ENCODE measurements at regions not wholly inside any gene's neighbourhood (a gene's known extent, or its start where the extent isn't known, plus 50 kb on each side); places are given as distances from the start of the nearest gene placed in this dataset.

DNA sequence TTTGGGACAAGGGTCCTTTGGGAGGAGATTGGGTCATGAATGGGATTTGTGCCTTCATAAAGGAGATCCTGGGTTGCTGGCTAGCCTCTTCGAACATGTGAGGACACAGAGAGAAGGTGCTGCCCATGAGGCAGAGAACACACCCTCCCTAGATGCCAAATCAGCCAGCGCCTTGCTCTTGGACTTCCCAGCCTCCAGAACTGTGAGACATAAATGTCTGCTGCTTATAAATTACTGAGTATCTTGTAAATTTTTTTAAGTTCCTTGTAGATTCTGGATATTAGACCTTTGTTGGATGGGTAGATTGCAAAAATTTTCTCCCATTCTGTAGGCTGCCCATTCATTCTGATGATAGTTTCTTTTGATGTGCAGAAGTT is 297.5 kb upstream of the FOXQ1 start:
- TF ChIP-seq, protein P1, sequence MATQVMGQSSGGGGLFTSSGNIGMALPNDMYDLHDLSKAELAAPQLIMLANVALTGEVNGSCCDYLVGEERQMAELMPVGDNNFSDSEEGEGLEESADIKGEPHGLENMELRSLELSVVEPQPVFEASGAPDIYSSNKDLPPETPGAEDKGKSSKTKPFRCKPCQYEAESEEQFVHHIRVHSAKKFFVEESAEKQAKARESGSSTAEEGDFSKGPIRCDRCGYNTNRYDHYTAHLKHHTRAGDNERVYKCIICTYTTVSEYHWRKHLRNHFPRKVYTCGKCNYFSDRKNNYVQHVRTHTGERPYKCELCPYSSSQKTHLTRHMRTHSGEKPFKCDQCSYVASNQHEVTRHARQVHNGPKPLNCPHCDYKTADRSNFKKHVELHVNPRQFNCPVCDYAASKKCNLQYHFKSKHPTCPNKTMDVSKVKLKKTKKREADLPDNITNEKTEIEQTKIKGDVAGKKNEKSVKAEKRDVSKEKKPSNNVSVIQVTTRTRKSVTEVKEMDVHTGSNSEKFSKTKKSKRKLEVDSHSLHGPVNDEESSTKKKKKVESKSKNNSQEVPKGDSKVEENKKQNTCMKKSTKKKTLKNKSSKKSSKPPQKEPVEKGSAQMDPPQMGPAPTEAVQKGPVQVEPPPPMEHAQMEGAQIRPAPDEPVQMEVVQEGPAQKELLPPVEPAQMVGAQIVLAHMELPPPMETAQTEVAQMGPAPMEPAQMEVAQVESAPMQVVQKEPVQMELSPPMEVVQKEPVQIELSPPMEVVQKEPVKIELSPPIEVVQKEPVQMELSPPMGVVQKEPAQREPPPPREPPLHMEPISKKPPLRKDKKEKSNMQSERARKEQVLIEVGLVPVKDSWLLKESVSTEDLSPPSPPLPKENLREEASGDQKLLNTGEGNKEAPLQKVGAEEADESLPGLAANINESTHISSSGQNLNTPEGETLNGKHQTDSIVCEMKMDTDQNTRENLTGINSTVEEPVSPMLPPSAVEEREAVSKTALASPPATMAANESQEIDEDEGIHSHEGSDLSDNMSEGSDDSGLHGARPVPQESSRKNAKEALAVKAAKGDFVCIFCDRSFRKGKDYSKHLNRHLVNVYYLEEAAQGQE (IDR thresholded peaks at IDR 0.05; ENCODE audit: insufficient read depth in 1 of 2, low read depth in 2 of 2, low read length in 2 of 2): no peak
- no peak for TF ChIP-seq POLR2AphosphoS5 (IDR thresholded peaks at IDR 0.05; ENCODE audit: low read depth, low read length)
- TF ChIP-seq SIN3A (IDR thresholded peaks at IDR 0.05; ENCODE audit: borderline replicate concordance, insufficient read depth, low read length): no peak

- TF ChIP-seq, protein P1 (IDR thresholded peaks at IDR 0.05; ENCODE audit: insufficient read depth in 1 of 2, low read depth in 2 of 2, low read length in 2 of 2): no peak
- TF ChIP-seq POLR2AphosphoS5 (IDR thresholded peaks at IDR 0.05; ENCODE audit: low read depth, low read length): no peak
- TF ChIP-seq TAF1 (IDR thresholded peaks at IDR 0.05; ENCODE audit: borderline replicate concordance, insufficient read depth, low read length): no peak
- no peak for TF ChIP-seq SIN3A (IDR thresholded peaks at IDR 0.05; ENCODE audit: borderline replicate concordance, insufficient read depth, low read length)
- TF ChIP-seq FOXP2 (optimal IDR thresholded peaks at IDR 0.05; ENCODE audit: borderline replicate concordance, extremely low read depth, extremely low read length, insufficient read depth): no peak
Measured at GRCh38 chr6:1013656-1014430, 298.1 kb upstream of the FOXQ1 start.

DNA sequence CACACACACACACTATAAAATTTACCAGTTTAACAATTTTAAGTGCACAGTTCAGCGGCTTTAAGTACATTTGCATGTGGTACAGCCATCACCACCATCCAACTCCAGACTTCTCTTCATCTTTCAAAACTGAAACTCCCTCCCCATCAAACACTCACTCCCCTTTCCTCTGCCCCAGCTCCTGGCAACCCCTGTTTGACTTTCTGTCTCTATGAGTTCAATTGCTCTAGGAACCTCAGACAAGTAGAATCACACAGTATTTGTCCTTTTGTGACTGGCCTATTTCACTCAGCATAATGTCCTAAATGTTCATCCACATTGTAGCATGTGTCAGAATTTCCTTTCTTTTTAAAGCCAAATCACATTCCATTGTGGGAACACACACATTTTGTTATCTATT is 302.8 kb upstream of the FOXQ1 start:
- TF ChIP-seq TAF1 (IDR thresholded peaks at IDR 0.05; ENCODE audit: borderline replicate concordance, insufficient read depth, low read length): no peak
- no peak for TF ChIP-seq FOXP2 (optimal IDR thresholded peaks at IDR 0.05; ENCODE audit: borderline replicate concordance, extremely low read depth, extremely low read length, insufficient read depth)
- no peak for TF ChIP-seq SIN3A (IDR thresholded peaks at IDR 0.05; ENCODE audit: borderline replicate concordance, insufficient read depth, low read length)
- TF ChIP-seq, protein P1 (IDR thresholded peaks at IDR 0.05; ENCODE audit: insufficient read depth in 1 of 2, low read depth in 2 of 2, low read length in 2 of 2): no peak
- no peak for TF ChIP-seq POLR2AphosphoS5 (IDR thresholded peaks at IDR 0.05; ENCODE audit: low read depth, low read length)

- no peak for TF ChIP-seq TAF1 (IDR thresholded peaks at IDR 0.05; ENCODE audit: borderline replicate concordance, insufficient read depth, low read length)
- no peak for TF ChIP-seq FOXP2 (optimal IDR thresholded peaks at IDR 0.05; ENCODE audit: borderline replicate concordance, extremely low read depth, extremely low read length, insufficient read depth)
- TF ChIP-seq POLR2AphosphoS5 (IDR thresholded peaks at IDR 0.05; ENCODE audit: low read depth, low read length): no peak
- TF ChIP-seq SIN3A (IDR thresholded peaks at IDR 0.05; ENCODE audit: borderline replicate concordance, insufficient read depth, low read length): no peak
- TF ChIP-seq, protein P1 (IDR thresholded peaks at IDR 0.05; ENCODE audit: insufficient read depth in 1 of 2, low read depth in 2 of 2, low read length in 2 of 2): no peak
Measured at GRCh38 chr6:1007159-1007558, 304.7 kb upstream of the FOXQ1 start.
